ENCODE measurements at regions not wholly inside any gene's neighbourhood (a gene's known extent, or its start where the extent isn't known, plus 50 kb on each side); places are given as distances from the start of the nearest gene placed in this dataset.
A peak's percentile ranks its signal among the peaks of the same experiment; 100 is the strongest.

GRCh38 chr19:29117926-29118325, 95.0 kb downstream of the UQCRFS1 start:
- Histone ChIP-seq H3K27me3 (no peaks in the 10 kb centered on the region), H3K27ac (peak overlapping the region in 1 of 5 donors; percentile 31), H3K4me1 (replicated peaks in 1 of 2) (no peaks in the 10 kb centered on the region), H3K9me3 (replicated peaks in 1 of 3) (no peaks in the 10 kb centered on the region), H3K4me3 (no peak overlapping the region), H3K36me3 (replicated peaks in 1 of 2) (no peaks in the 10 kb centered on the region)
- intact Hi-C loops (cut with DNase I) = no loop called here
- no peak for DNase-seq
- WGBS, 4 donors = 43 to 49% (median 46%) methylated on average over 7 of the region's 7 CpGs
- no peak for TF ChIP-seq POLR2A (IDR thresholded peaks at IDR 0.05)
- TF ChIP-seq CTCF (IDR thresholded peaks at IDR 0.05) = no peak

GRCh38 chr19:29115181-29115580, 97.8 kb downstream of the UQCRFS1 start:
- no peak overlapping the region for H3K27ac ChIP-seq
- H3K4me1 ChIP-seq (replicated peaks in 1 of 2) = no peaks in the 10 kb centered on the region
- DNase-seq = peak in 1 of 7 donors; percentile 10
- no peaks in the 10 kb centered on the region for H3K27me3 ChIP-seq
- 67 to 100% (median 96%) methylated on average over 1 of the region's 1 CpG for WGBS, 4 donors
- TF ChIP-seq CTCF (IDR thresholded peaks at IDR 0.05) (no peak), POLR2A (IDR thresholded peaks at IDR 0.05) (no peak)
- H3K4me3 ChIP-seq = no peak overlapping the region
- no peaks in the 10 kb centered on the region for H3K9me3 ChIP-seq (replicated peaks in 1 of 3)
- H3K36me3 ChIP-seq (replicated peaks in 1 of 2) = no peaks in the 10 kb centered on the region
- intact Hi-C loops (cut with DNase I) = no loop called here

GRCh38 chr19:29113838-29114237, 99.1 kb downstream of the UQCRFS1 start:
- TF ChIP-seq CTCF (IDR thresholded peaks at IDR 0.05) = no peak
- no peak for TF ChIP-seq POLR2A (IDR thresholded peaks at IDR 0.05)
- Histone ChIP-seq H3K4me3 (no peak overlapping the region), H3K9me3 (replicated peaks in 1 of 3) (no peaks in the 10 kb centered on the region), H3K27ac (no peak overlapping the region), H3K4me1 (replicated peaks in 1 of 2) (no peaks in the 10 kb centered on the region), H3K27me3 (no peaks in the 10 kb centered on the region), H3K36me3 (replicated peaks in 1 of 2) (no peaks in the 10 kb centered on the region)
- peak in 1 of 7 donors; percentile 17 for DNase-seq
- intact Hi-C loops (cut with DNase I) = no loop called here
- 85 to 90% (median 87%) methylated on average over 5 to 9 of the region's 9 CpGs for WGBS, 4 donors

GRCh38 chr19:29111576-29111975, 101.4 kb downstream of the UQCRFS1 start:
- intact Hi-C loops (cut with DNase I) = no loop called here
- WGBS, 4 donors = 60 to 72% (median 69%) methylated on average over 6 of the region's 6 CpGs
- no peaks in the 10 kb centered on the region for H3K9me3 ChIP-seq (replicated peaks in 1 of 3)
- DNase-seq = no peak
- H3K27ac ChIP-seq = no peak overlapping the region
- TF ChIP-seq CTCF (IDR thresholded peaks at IDR 0.05) (no peak), POLR2A (IDR thresholded peaks at IDR 0.05) (no peak)
- no peaks in the 10 kb centered on the region for H3K36me3 ChIP-seq (replicated peaks in 1 of 2)
- H3K27me3 ChIP-seq = no peaks in the 10 kb centered on the region
- H3K4me3 ChIP-seq = no peak overlapping the region
- H3K4me1 ChIP-seq (replicated peaks in 1 of 2) = no peaks in the 10 kb centered on the region
